Ovary (tissue), 7 donors: ENCODE measurements at regions not wholly inside any gene's neighbourhood (a gene's known extent, or its start where the extent isn't known, plus 50 kb on each side); places are given as distances from the start of the nearest gene placed in this dataset.

ENCODE experiments used
- DNase-seq, 5 donors: peaks; one replicate each; pipeline ENCODE4 v3.0.0-alpha.2; 2019 to 2020
- H3K27ac ChIP-seq, 2 donors: fragments of 200-600 bp; one replicate each; pipeline versions ENCODE4 v1.5.1 to v1.8.0; 2019 to 2022
- H3K27me3 ChIP-seq: fragments of 200-600 bp; one replicate; pipeline ENCODE4 v1.8.0; 2022
- H3K36me3 ChIP-seq: fragments of 200-600 bp; sonication (generic); one replicate; pipeline ENCODE4 v1.5.1; 2019
- H3K4me1 ChIP-seq: one replicate; pipeline ENCODE4 v1.8.1; 2013; ENCODE audit warnings: mild to moderate bottlenecking, moderate library complexity; ENCODE audit not compliant: insufficient read depth
- H3K4me3 ChIP-seq: fragments of 200-600 bp; sonication (generic); one replicate; pipeline ENCODE4 v1.5.1; 2017
- H3K9me3 ChIP-seq, 2 donors: fragments of 200-600 bp in 1 of 2; sonication (generic) in 1 of 2; one replicate each; pipeline versions ENCODE4 v1.5.1 to v1.8.1; 2013 to 2019; ENCODE audit warnings: mild to moderate bottlenecking in 1 of 2, moderate library complexity in 1 of 2
- EP300 ChIP-seq: sonication (generic); formaldehyde crosslinking; IDR thresholded peaks from one replicate; pipeline ENCODE4 v1.6.1; 2017; ENCODE audit warnings: antibody characterized with exemption
- POLR2A ChIP-seq: fragments of 450-650 bp; IDR thresholded peaks from one replicate; pipeline ENCODE4 v1.6.1; 2017; ENCODE audit warnings: antibody characterized with exemption, mild to moderate bottlenecking, moderate library complexity
- WGBS, 3 donors: extraction: QIAGEN DNeasy Blood & Tissue Kit in 1 of 3; methylation state at CpG; one replicate each; pipeline versions ENCODE4 v1.1.5 to v1.1.7; 2013 to 2017; 5-methylcytosine and 5-hydroxymethylcytosine counted together
- intact Hi-C, 4 donors: fragments of 100-400 bp; cut with DNase I; formaldehyde crosslinking; loops; one replicate each; pipeline versions ENCODE4 v1.11.0 to v1.15.1; 2022 to 2023
- TF ChIP-seq, protein P1 (sequence below), 3 donors: fragments of 450-650 bp in 2 of 3; fragments of 200-600 bp in 1 of 3; IDR thresholded peaks; one replicate each; pipeline versions ENCODE4 v1.5.1 to v1.8.0; 2016 to 2022; ENCODE audit warnings: antibody characterized with exemption in 3 of 3, mild to moderate bottlenecking in 1 of 3
- donor health status: DM: no; HTN: no; CAD: no; lungs with moderate emphysema.
- donor health status: DM: no; HTN: no; CAD: no.
- donor health status: Bipolar disorder and iron deficiency.
- donor health status: DM: no; HTN: no; CAD: no.
- donor health status: DM: yes; HTN: yes; CAD: no.

DNA sequence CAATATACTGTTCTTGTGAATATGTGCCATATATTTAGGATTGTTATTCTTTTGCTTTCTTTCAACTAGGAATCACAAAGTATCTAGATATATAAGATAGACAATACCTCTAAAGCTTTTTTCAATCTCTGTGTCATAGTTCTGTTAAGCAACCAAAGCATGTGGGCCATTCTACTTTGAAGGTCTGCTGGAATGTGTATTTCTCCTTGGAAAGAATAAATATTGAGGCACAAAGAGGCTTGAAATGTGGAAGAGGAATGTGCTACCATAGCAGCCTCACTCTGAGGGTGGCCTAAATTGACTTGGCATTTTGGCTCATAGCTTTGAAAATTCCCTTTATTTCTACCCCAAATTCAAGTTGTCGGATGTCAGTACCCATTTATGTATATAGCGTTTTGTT lies 488.5 kb upstream of the MAN1A1 start:
- Histone ChIP-seq H3K4me1 (no peaks in the 10 kb centered on the region), H3K4me3 (no peak overlapping the region), H3K27ac (no peak overlapping the region), H3K36me3 (no peaks in the 10 kb centered on the region), H3K9me3 (no peaks in the 10 kb centered on the region), H3K27me3 (no peaks in the 10 kb centered on the region)
- intact Hi-C loops: no loop called here
- WGBS, 3 donors: 88 to 92% (median 92%) methylated on average over 2 of the region's 2 CpGs
- TF ChIP-seq POLR2A (no peak), EP300 (no peak)
- TF ChIP-seq, protein P1, sequence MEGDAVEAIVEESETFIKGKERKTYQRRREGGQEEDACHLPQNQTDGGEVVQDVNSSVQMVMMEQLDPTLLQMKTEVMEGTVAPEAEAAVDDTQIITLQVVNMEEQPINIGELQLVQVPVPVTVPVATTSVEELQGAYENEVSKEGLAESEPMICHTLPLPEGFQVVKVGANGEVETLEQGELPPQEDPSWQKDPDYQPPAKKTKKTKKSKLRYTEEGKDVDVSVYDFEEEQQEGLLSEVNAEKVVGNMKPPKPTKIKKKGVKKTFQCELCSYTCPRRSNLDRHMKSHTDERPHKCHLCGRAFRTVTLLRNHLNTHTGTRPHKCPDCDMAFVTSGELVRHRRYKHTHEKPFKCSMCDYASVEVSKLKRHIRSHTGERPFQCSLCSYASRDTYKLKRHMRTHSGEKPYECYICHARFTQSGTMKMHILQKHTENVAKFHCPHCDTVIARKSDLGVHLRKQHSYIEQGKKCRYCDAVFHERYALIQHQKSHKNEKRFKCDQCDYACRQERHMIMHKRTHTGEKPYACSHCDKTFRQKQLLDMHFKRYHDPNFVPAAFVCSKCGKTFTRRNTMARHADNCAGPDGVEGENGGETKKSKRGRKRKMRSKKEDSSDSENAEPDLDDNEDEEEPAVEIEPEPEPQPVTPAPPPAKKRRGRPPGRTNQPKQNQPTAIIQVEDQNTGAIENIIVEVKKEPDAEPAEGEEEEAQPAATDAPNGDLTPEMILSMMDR (IDR thresholded peaks at IDR 0.05): no peak
- DNase-seq: no peak

DNA sequence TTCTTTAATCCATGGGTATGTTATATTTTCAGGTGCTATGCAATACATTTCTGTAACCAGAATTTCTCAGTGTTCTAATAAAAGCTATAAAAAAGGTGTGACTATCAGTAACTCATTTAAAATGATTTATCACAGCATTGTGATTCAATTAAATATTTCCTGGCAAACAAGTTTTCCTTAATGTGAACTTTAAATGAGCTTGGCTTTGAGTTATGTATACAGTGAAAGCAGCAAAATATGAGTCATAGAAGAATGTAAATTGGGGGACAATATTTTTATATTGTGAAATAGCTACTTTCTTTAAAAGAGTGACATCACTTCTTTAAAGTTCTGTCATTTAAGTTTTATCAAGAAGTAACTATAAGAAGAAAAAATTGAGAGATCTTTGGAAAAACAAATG lies 484.9 kb upstream of the MAN1A1 start:
- TF ChIP-seq POLR2A (no peak), EP300 (no peak)
- TF ChIP-seq, protein P1 (IDR thresholded peaks at IDR 0.05): no peak
- no peak overlapping the region for H3K27ac ChIP-seq
- no peaks in the 10 kb centered on the region for H3K4me1 ChIP-seq
- no peaks in the 10 kb centered on the region for H3K36me3 ChIP-seq
- H3K4me3 ChIP-seq: no peak overlapping the region
- intact Hi-C loops: no loop called here
- H3K27me3 ChIP-seq: no peaks in the 10 kb centered on the region
- DNase-seq: no peak
- no peaks in the 10 kb centered on the region for H3K9me3 ChIP-seq

DNA sequence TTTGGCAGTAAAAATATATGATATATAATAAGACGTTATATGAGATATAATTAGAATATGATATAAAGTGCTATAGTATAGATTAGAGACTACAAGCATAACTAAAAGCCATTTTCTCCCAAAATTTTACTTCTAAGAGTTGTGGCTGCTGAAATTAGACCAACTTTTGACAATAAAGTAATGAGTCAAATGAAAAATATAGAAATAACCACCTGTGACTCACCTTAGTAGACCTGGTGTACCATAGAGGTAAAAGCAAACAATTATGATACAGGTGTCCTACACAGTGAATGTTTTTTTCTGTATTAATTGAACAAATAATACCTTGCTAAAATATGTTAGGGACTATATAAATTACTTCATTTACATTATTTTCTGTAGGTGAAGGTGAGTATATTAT lies 482.9 kb upstream of the MAN1A1 start:
- intact Hi-C loops: no loop called here
- WGBS, 3 donors: 33 to 51% (median 40%) methylated on average over 1 of the region's 1 CpG
- no peaks in the 10 kb centered on the region for H3K9me3 ChIP-seq

DNA sequence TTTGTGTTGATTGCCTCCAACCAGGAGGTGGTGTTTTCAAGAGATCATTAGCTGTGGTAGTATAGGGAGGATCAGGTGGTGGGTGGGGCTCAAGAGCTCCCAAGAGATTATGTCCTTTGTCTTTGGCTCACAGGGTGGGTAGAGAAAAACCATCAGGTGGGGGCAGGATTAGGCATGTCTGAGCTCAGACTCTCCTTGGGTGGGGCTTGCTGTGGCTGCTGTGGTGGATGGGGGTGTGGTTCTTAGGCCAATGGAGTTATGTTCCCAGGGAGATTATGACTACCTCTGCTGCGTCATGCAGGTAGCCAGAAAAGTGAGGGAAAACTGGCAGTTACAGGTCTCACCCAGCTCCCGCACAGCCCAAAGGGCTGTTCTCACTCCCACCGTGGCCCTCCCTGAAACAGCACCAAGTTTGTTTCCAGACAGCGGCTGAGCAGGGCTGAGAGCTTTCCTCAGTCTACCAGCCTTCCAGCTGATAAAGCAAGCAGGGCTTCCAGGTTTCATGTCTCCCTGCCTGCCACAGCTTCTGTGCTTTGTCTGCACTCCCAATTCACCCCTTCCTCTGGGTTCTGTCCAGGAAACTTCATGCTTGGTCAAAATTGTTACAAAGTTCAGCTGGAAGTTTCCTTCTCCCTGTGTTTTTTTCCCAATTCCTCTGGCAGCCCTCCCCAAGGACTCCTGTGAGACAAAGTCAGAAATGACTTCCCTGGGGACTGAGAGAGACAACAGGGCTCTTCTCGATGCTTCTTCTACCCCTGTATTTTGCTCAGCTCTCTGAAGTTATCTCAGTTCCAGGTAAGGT lies 481.1 kb upstream of the MAN1A1 start:
- Histone ChIP-seq H3K9me3 (no peaks in the 10 kb centered on the region), H3K4me3 (no peak overlapping the region), H3K4me1 (no peaks in the 10 kb centered on the region), H3K27ac (no peak overlapping the region), H3K27me3 (no peaks in the 10 kb centered on the region), H3K36me3 (no peaks in the 10 kb centered on the region)
- TF ChIP-seq, protein P1 (IDR thresholded peaks at IDR 0.05): no peak
- TF ChIP-seq EP300 (no peak), POLR2A (no peak)
- 68 to 69% (median 68%) methylated on average over 5 of the region's 5 CpGs for WGBS, 3 donors
- no peak for DNase-seq
- intact Hi-C loops: loop anchor here in 1 of 4 donors (1.0 kb wide), 1 partner anchor 44 kb away; no protein-coding TSS in a partner anchor

More for the DNA sequence above, 482.9 kb upstream of the MAN1A1 start:
- TF ChIP-seq POLR2A (no peak), EP300 (no peak)
- TF ChIP-seq, protein P1 (IDR thresholded peaks at IDR 0.05): no peak
- Histone ChIP-seq H3K27ac (no peak overlapping the region), H3K4me3 (no peak overlapping the region), H3K36me3 (no peaks in the 10 kb centered on the region), H3K27me3 (no peaks in the 10 kb centered on the region), H3K4me1 (no peaks in the 10 kb centered on the region)
- no peak for DNase-seq
